ENCODE measurements at regions not wholly inside any gene's neighbourhood (a gene's known extent, or its start where the extent isn't known, plus 50 kb on each side); places are given as distances from the start of the nearest gene placed in this dataset.

- DNase-seq = no peak
- H3K27ac ChIP-seq = peak overlapping the region; percentile 71
- no peak for TF ChIP-seq CTCF (IDR thresholded peaks at IDR 0.05; ENCODE audit: low read depth, low read length, missing control alignments)
Measured at GRCh38 chr14:71414631-71415403, 507.6 kb downstream of the PCNX1 start.

GRCh38 chr14:71415404-71415690 is 508.1 kb downstream of the PCNX1 start:
- TF ChIP-seq CTCF (IDR thresholded peaks at IDR 0.05; ENCODE audit: low read depth, low read length, missing control alignments) = no peak
- peak overlapping the region; percentile 71 for H3K27ac ChIP-seq
- H3K36me3 ChIP-seq (replicated peaks) = no peaks in the 10 kb centered on the region
- in situ Hi-C loops (cut with HindIII; ENCODE audit: low pct_ligation_motif_present, low sequenced_read_pairs) = no loop called here
- peak; percentile 36 for DNase-seq
- H3K27me3 ChIP-seq (replicated peaks) = no peaks in the 10 kb centered on the region
- H3K4me3 ChIP-seq (ENCODE audit: low read depth, low read length) = no peak overlapping the region

More at GRCh38 chr14:71414631-71415403, 507.6 kb downstream of the PCNX1 start:
- Histone ChIP-seq H3K27me3 (replicated peaks) (no peaks in the 10 kb centered on the region), H3K4me3 (ENCODE audit: low read depth, low read length) (no peak overlapping the region), H3K36me3 (replicated peaks) (no peaks in the 10 kb centered on the region)
- in situ Hi-C loops (cut with HindIII; ENCODE audit: low pct_ligation_motif_present, low sequenced_read_pairs) = no loop called here

- no peak for TF ChIP-seq CTCF (IDR thresholded peaks at IDR 0.05; ENCODE audit: low read depth, low read length, missing control alignments)
- H3K27me3 ChIP-seq (replicated peaks) = no peaks in the 10 kb centered on the region
- H3K4me3 ChIP-seq (ENCODE audit: low read depth, low read length) = no peak overlapping the region
- H3K36me3 ChIP-seq (replicated peaks) = no peaks in the 10 kb centered on the region
- peak; percentile 15 for DNase-seq
- no peak overlapping the region for H3K27ac ChIP-seq
- in situ Hi-C loops (cut with HindIII; ENCODE audit: low pct_ligation_motif_present, low sequenced_read_pairs) = no loop called here
Measured at GRCh38 chr14:71416392-71416791, 509.1 kb downstream of the PCNX1 start.

- in situ Hi-C loops (cut with HindIII; ENCODE audit: low pct_ligation_motif_present, low sequenced_read_pairs) = no loop called here
- no peaks in the 10 kb centered on the region for H3K27me3 ChIP-seq (replicated peaks)
- no peak for TF ChIP-seq CTCF (IDR thresholded peaks at IDR 0.05; ENCODE audit: low read depth, low read length, missing control alignments)
- no peak overlapping the region for H3K27ac ChIP-seq
- H3K4me3 ChIP-seq (ENCODE audit: low read depth, low read length) = no peak overlapping the region
- no peak for DNase-seq
- no peaks in the 10 kb centered on the region for H3K36me3 ChIP-seq (replicated peaks)
Measured at GRCh38 chr14:71418532-71419245, 511.4 kb downstream of the PCNX1 start.

- Histone ChIP-seq H3K4me3 (ENCODE audit: low read depth, low read length) (no peak overlapping the region), H3K27me3 (replicated peaks) (no peaks in the 10 kb centered on the region), H3K36me3 (replicated peaks) (no peaks in the 10 kb centered on the region), H3K27ac (no peak overlapping the region)
- no peak for DNase-seq
- no peak for TF ChIP-seq CTCF (IDR thresholded peaks at IDR 0.05; ENCODE audit: low read depth, low read length, missing control alignments)
- in situ Hi-C loops (cut with HindIII; ENCODE audit: low pct_ligation_motif_present, low sequenced_read_pairs) = no loop called here
Measured at GRCh38 chr14:71423481-71423880, 508.7 kb upstream of the RGS6 start.

Measured in brain microvascular endothelial cell (primary cell).